Keratinocyte (primary cell): ENCODE measurements at regions not wholly inside any gene's neighbourhood (a gene's known extent, or its start where the extent isn't known, plus 50 kb on each side); places are given as distances from the start of the nearest gene placed in this dataset.

Source experiments
- CTCF ChIP-seq, 3 experiments: IDR thresholded peaks in 1 of 3; conservative IDR thresholded peaks in 1 of 3; optimal IDR thresholded peaks in 1 of 3; 2 replicates in 2 of 3; 3 replicates in 1 of 3; pipeline versions ENCODE3 to v1.5.1; 2011; ENCODE audit warnings: low read length in 3 of 3, mild to moderate bottlenecking in 3 of 3, moderate library complexity in 2 of 3, control low read depth in 1 of 3, inconsistent platforms in 1 of 3; ENCODE audit not compliant: insufficient read depth in 2 of 3; ENCODE audit errors: extremely low read depth in 1 of 3
- EZH2 ChIP-seq: IDR thresholded peaks from one replicate; pipeline ENCODE4 v1.6.1; 2012; ENCODE audit warnings: inconsistent platforms, mild to moderate bottlenecking, low read length, moderate library complexity

GRCh38 chr14:71487941-71488340, 444.3 kb upstream of the RGS6 start:
- TF ChIP-seq CTCF (optimal IDR thresholded peaks at IDR 0.05 in 1 of 3, IDR thresholded peaks at IDR 0.05 in 1 of 3, conservative IDR thresholded peaks at IDR 0.05 in 1 of 3; ENCODE audit: extremely low read depth in 1 of 3, insufficient read depth in 2 of 3, low read length in 3 of 3) (no peak), EZH2 (no peak)
